ENCODE measurements at regions not wholly inside any gene's neighbourhood (a gene's known extent, or its start where the extent isn't known, plus 50 kb on each side); places are given as distances from the start of the nearest gene placed in this dataset.

DNA sequence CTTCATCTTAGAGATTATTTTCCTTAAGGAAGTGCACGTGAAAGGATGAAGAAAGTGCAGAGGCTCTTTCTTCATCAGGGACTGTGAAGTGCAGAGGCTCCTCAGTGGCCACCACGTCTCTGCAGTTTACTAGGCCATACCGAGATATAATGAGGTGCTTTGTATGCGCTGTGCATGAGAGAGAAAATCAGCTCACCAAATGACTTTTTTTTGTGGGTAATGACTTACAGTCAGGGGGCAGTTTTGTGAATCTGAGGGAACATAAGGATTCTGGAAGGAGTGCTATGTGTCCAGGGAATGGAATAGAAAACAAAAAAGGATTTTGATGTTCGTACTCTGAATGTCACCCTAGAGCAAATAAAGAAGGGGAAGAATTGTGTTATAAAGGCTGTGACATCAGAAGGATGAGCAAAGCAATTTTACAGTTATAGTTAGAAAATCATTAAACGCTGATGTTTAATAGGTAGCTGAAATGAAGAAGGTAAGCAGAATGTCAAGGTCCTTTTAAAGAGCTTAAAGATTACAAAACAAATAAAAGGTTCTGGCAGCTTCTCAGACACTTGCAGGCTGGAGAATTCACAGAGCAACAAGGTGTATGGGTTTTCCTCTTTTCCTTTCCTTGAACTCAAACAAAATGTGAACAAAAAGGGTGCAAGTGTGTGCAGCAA, 247.5 kb upstream of the NOVA1 start:
- TF ChIP-seq, protein P1, sequence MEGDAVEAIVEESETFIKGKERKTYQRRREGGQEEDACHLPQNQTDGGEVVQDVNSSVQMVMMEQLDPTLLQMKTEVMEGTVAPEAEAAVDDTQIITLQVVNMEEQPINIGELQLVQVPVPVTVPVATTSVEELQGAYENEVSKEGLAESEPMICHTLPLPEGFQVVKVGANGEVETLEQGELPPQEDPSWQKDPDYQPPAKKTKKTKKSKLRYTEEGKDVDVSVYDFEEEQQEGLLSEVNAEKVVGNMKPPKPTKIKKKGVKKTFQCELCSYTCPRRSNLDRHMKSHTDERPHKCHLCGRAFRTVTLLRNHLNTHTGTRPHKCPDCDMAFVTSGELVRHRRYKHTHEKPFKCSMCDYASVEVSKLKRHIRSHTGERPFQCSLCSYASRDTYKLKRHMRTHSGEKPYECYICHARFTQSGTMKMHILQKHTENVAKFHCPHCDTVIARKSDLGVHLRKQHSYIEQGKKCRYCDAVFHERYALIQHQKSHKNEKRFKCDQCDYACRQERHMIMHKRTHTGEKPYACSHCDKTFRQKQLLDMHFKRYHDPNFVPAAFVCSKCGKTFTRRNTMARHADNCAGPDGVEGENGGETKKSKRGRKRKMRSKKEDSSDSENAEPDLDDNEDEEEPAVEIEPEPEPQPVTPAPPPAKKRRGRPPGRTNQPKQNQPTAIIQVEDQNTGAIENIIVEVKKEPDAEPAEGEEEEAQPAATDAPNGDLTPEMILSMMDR (IDR thresholded peaks at IDR 0.05): no peak
- no peak for TF ChIP-seq POLR2A (IDR thresholded peaks at IDR 0.05)

All from heart left ventricle (tissue), 13 donors.